COLO829 (cell line): ENCODE measurements at regions not wholly inside any gene's neighbourhood (a gene's known extent, or its start where the extent isn't known, plus 50 kb on each side); places are given as distances from the start of the nearest gene placed in this dataset.
"Not testable (repeated sequence)": the region's sequence is repeated elsewhere in the genome, so short reads cannot be mapped to it uniquely, and the experiment has no call there.

Experiments used
- DNase-seq: peaks from one replicate; pipeline ENCODE4 v3.0.0; 2012; ENCODE audit warnings: low spot score

GRCh38 chr7:46068159-46068558 lies 147.1 kb upstream of the IGFBP3 start:
- no peak for DNase-seq

GRCh38 chr7:46059308-46060020 lies 138.4 kb upstream of the IGFBP3 start:
- DNase-seq = no peak

- no peak for DNase-seq
These were observed 137.2 kb upstream of the IGFBP3 start for GRCh38 chr7:46058086-46058823.

GRCh38 chr7:46054915-46055314 lies 133.8 kb upstream of the IGFBP3 start:
- no peak for DNase-seq

GRCh38 chr7:46054272-46054671 lies 133.2 kb upstream of the IGFBP3 start:
- DNase-seq = no peak

- no peak for DNase-seq
These were observed 126.5 kb upstream of the IGFBP3 start for GRCh38 chr7:46047581-46047980.

GRCh38 chr7:46043338-46043737 lies 122.3 kb upstream of the IGFBP3 start:
- DNase-seq = not testable (repeated sequence)

GRCh38 chr7:46039813-46040212 lies 118.7 kb upstream of the IGFBP3 start:
- DNase-seq = not testable (repeated sequence)

GRCh38 chr7:46035166-46035565 lies 114.1 kb upstream of the IGFBP3 start:
- no peak for DNase-seq

GRCh38 chr7:46034056-46034768 lies 113.1 kb upstream of the IGFBP3 start:
- DNase-seq = no peak

- no peak for DNase-seq
These were observed 112.5 kb upstream of the IGFBP3 start for GRCh38 chr7:46033592-46033991.

GRCh38 chr7:46032942-46033341 lies 111.9 kb upstream of the IGFBP3 start:
- no peak for DNase-seq

GRCh38 chr7:46032353-46032752 lies 111.3 kb upstream of the IGFBP3 start:
- DNase-seq = no peak

- no peak for DNase-seq
These were observed 108.1 kb upstream of the IGFBP3 start for GRCh38 chr7:46029111-46029704.

GRCh38 chr7:46028246-46028645 lies 107.2 kb upstream of the IGFBP3 start:
- no peak for DNase-seq

- no peak for DNase-seq
These were observed 105.7 kb upstream of the IGFBP3 start for GRCh38 chr7:46026741-46027140.

GRCh38 chr7:46024263-46024916 lies 103.3 kb upstream of the IGFBP3 start:
- DNase-seq = no peak

GRCh38 chr7:46022397-46022796 lies 101.3 kb upstream of the IGFBP3 start:
- DNase-seq = no peak

- no peak for DNase-seq
These were observed 94.2 kb upstream of the IGFBP3 start for GRCh38 chr7:46015107-46015868.

- no peak for DNase-seq
These were observed 90.4 kb upstream of the IGFBP3 start for GRCh38 chr7:46011501-46011900.

- DNase-seq = no peak
These were observed 90.0 kb upstream of the IGFBP3 start for GRCh38 chr7:46011059-46011458.
